Nephron (organoid): ENCODE measurements at regions not wholly inside any gene's neighbourhood (a gene's known extent, or its start where the extent isn't known, plus 50 kb on each side); places are given as distances from the start of the nearest gene placed in this dataset.

ENCODE experiments used
- H3K27ac Mint-ChIP-seq, 3 experiments: 2 replicates each; pipeline ENCODE4 v1.8.0; 2020; ENCODE audit warnings: mixed read lengths in 3 of 3, mild to moderate bottlenecking in 2 of 3, moderate library complexity in 1 of 3
- H3K27me3 Mint-ChIP-seq: 2 replicates; pipeline ENCODE4 v1.8.0; 2021; ENCODE audit warnings: low read depth, mild to moderate bottlenecking, moderate library complexity, mixed read lengths
- H3K36me3 Mint-ChIP-seq: 2 replicates; pipeline ENCODE4 v1.8.0; 2020; ENCODE audit warnings: low read depth, mixed read lengths
- H3K4me1 Mint-ChIP-seq: 2 replicates; pipeline ENCODE4 v1.8.0; 2020; ENCODE audit warnings: mixed read lengths
- H3K4me3 Mint-ChIP-seq, 3 experiments: 2 replicates each; pipeline ENCODE4 v1.8.0; 2020; ENCODE audit warnings: mild to moderate bottlenecking in 3 of 3, mixed read lengths in 3 of 3, moderate library complexity in 2 of 3
- H3K9me3 Mint-ChIP-seq: 2 replicates; pipeline ENCODE4 v1.8.0; 2020; ENCODE audit warnings: mixed read lengths
- CTCF ChIP-seq, 3 experiments: fragments of 200-600 bp; sonication (generic); IDR thresholded peaks; one replicate each; pipeline ENCODE4 v1.5.0; 2021; ENCODE audit warnings: antibody characterized with exemption in 3 of 3; ENCODE audit not compliant: unreplicated experiment in 3 of 3

- H3K4me1 Mint-ChIP-seq: no peaks in the 10 kb centered on the region
- H3K9me3 Mint-ChIP-seq: no peaks in the 10 kb centered on the region
- peaks cover 24% of the 10 kb centered on the region for H3K27me3 Mint-ChIP-seq
- H3K27ac Mint-ChIP-seq: no peak overlapping the region
- no peak overlapping the region for H3K4me3 Mint-ChIP-seq
- TF ChIP-seq CTCF (IDR thresholded peaks at IDR 0.05; ENCODE audit: unreplicated experiment in 3 of 3): no peak
- no peaks in the 10 kb centered on the region for H3K36me3 Mint-ChIP-seq
These were observed 151.3 kb downstream of the DHRS2 start for GRCh38 chr14:23787436-23787835.

- Mint-ChIP-seq H3K9me3 (no peaks in the 10 kb centered on the region), H3K27ac (no peak overlapping the region), H3K27me3 (peaks cover 22% of the 10 kb centered on the region), H3K4me1 (no peaks in the 10 kb centered on the region), H3K36me3 (no peaks in the 10 kb centered on the region), H3K4me3 (no peak overlapping the region)
- no peak for TF ChIP-seq CTCF (IDR thresholded peaks at IDR 0.05; ENCODE audit: unreplicated experiment in 3 of 3)
These were observed 153.5 kb downstream of the DHRS2 start for GRCh38 chr14:23789696-23790095.

GRCh38 chr14:23793532-23793931 is 157.4 kb downstream of the DHRS2 start:
- Mint-ChIP-seq H3K9me3 (no peaks in the 10 kb centered on the region), H3K4me3 (no peak overlapping the region), H3K4me1 (no peaks in the 10 kb centered on the region), H3K27ac (no peak overlapping the region), H3K36me3 (no peaks in the 10 kb centered on the region), H3K27me3 (peaks cover 20% of the 10 kb centered on the region)
- TF ChIP-seq CTCF (IDR thresholded peaks at IDR 0.05; ENCODE audit: unreplicated experiment in 3 of 3): no peak

- Mint-ChIP-seq H3K4me3 (no peak overlapping the region), H3K9me3 (peaks cover 14% of the 10 kb centered on the region), H3K36me3 (no peaks in the 10 kb centered on the region), H3K27ac (no peak overlapping the region), H3K27me3 (peaks cover 34% of the 10 kb centered on the region), H3K4me1 (no peaks in the 10 kb centered on the region)
- TF ChIP-seq CTCF (IDR thresholded peaks at IDR 0.05; ENCODE audit: unreplicated experiment in 3 of 3): no peak
These were observed 152.8 kb upstream of the DHRS4 start for GRCh38 chr14:23800811-23801210.

- Mint-ChIP-seq H3K4me1 (no peaks in the 10 kb centered on the region), H3K27me3 (peaks cover 34% of the 10 kb centered on the region), H3K27ac (no peak overlapping the region), H3K36me3 (no peaks in the 10 kb centered on the region), H3K9me3 (peaks cover 14% of the 10 kb centered on the region), H3K4me3 (no peak overlapping the region)
- TF ChIP-seq CTCF (IDR thresholded peaks at IDR 0.05; ENCODE audit: unreplicated experiment in 3 of 3): no peak
These were observed 151.8 kb upstream of the DHRS4 start for GRCh38 chr14:23801766-23802165.

- H3K27me3 Mint-ChIP-seq: peaks cover 23% of the 10 kb centered on the region
- no peak for TF ChIP-seq CTCF (IDR thresholded peaks at IDR 0.05; ENCODE audit: unreplicated experiment in 3 of 3)
- H3K4me1 Mint-ChIP-seq: no peaks in the 10 kb centered on the region
- H3K4me3 Mint-ChIP-seq: no peak overlapping the region
- no peaks in the 10 kb centered on the region for H3K36me3 Mint-ChIP-seq
- peaks cover 14% of the 10 kb centered on the region for H3K9me3 Mint-ChIP-seq
- H3K27ac Mint-ChIP-seq: no peak overlapping the region
These were observed 148.8 kb upstream of the DHRS4 start for GRCh38 chr14:23804817-23805216.
